ENCODE measurements at regions not wholly inside any gene's neighbourhood (a gene's known extent, or its start where the extent isn't known, plus 50 kb on each side); places are given as distances from the start of the nearest gene placed in this dataset.
"Not testable (repeated sequence)": the region's sequence is repeated elsewhere in the genome, so short reads cannot be mapped to it uniquely, and the experiment has no call there.

- FAIRE-seq; DNase-seq (ENCODE audit: low spot score): not testable (repeated sequence)
Measured at GRCh38 chr7:53495181-53495580, 459.7 kb downstream of the POM121L12 start.

- no peak for FAIRE-seq
- no peak for DNase-seq (ENCODE audit: low spot score)
Measured at GRCh38 chr7:53500076-53500475, 464.6 kb downstream of the POM121L12 start.

- no peak for FAIRE-seq
- no peak for DNase-seq (ENCODE audit: low spot score)
Measured at GRCh38 chr7:53504914-53505313, 469.5 kb downstream of the POM121L12 start.

GRCh38 chr7:53518319-53518718 lies 482.9 kb downstream of the POM121L12 start:
- no peak for DNase-seq (ENCODE audit: low spot score)
- FAIRE-seq: no peak

GRCh38 chr7:53520841-53521240 lies 485.4 kb downstream of the POM121L12 start:
- DNase-seq (ENCODE audit: low spot score) (no peak), FAIRE-seq (no peak)

GRCh38 chr7:53521638-53522184 lies 486.3 kb downstream of the POM121L12 start:
- no peak for FAIRE-seq
- DNase-seq (ENCODE audit: low spot score): no peak

GRCh38 chr7:53539558-53539957 lies 504.1 kb downstream of the POM121L12 start:
- FAIRE-seq (no peak), DNase-seq (ENCODE audit: low spot score) (no peak)

GRCh38 chr7:53541475-53541874 lies 506.0 kb downstream of the POM121L12 start:
- DNase-seq (ENCODE audit: low spot score) (no peak), FAIRE-seq (no peak)

- FAIRE-seq (no peak), DNase-seq (ENCODE audit: low spot score) (no peak)
Measured at GRCh38 chr7:53542157-53542556, 506.7 kb downstream of the POM121L12 start.

All from urothelium cell line (cell line).